ENCODE measurements at regions not wholly inside any gene's neighbourhood (a gene's known extent, or its start where the extent isn't known, plus 50 kb on each side); places are given as distances from the start of the nearest gene placed in this dataset.
"Not testable (repeated sequence)": the region's sequence is repeated elsewhere in the genome, so short reads cannot be mapped to it uniquely, and the experiment has no call there.

GRCh38 chr15:45962733-45963132 is 327.9 kb downstream of the SQOR start:
- DNase-seq: no peak

GRCh38 chr15:45970542-45970941 is 335.7 kb downstream of the SQOR start:
- no peak for DNase-seq

GRCh38 chr15:45980366-45980765 is 345.5 kb downstream of the SQOR start:
- no peak for DNase-seq

GRCh38 chr15:45981625-45982024 is 346.8 kb downstream of the SQOR start:
- DNase-seq: no peak

- no peak for DNase-seq
These were observed 357.0 kb downstream of the SQOR start for GRCh38 chr15:45991863-45992262.

- DNase-seq: no peak
These were observed 358.2 kb downstream of the SQOR start for GRCh38 chr15:45993072-45993471.

- DNase-seq: no peak
These were observed 358.7 kb downstream of the SQOR start for GRCh38 chr15:45993508-45993907.

GRCh38 chr15:45995800-45996199 is 361.0 kb downstream of the SQOR start:
- no peak for DNase-seq

- no peak for DNase-seq
These were observed 379.7 kb downstream of the SQOR start for GRCh38 chr15:46014532-46014931.

GRCh38 chr15:46034755-46035154 is 399.9 kb downstream of the SQOR start:
- no peak for DNase-seq

- DNase-seq: no peak
These were observed 404.9 kb downstream of the SQOR start for GRCh38 chr15:46039703-46040102.

GRCh38 chr15:46041905-46042304 is 407.1 kb downstream of the SQOR start:
- no peak for DNase-seq

GRCh38 chr15:46059921-46060594 is 425.2 kb downstream of the SQOR start:
- DNase-seq: no peak

GRCh38 chr15:46061002-46061401 is 426.2 kb downstream of the SQOR start:
- DNase-seq: no peak

- no peak for DNase-seq
These were observed 442.4 kb downstream of the SQOR start for GRCh38 chr15:46077220-46077619.

GRCh38 chr15:46079046-46079445 is 444.2 kb downstream of the SQOR start:
- no peak for DNase-seq

- no peak for DNase-seq
These were observed 445.2 kb downstream of the SQOR start for GRCh38 chr15:46080016-46080415.

- no peak for DNase-seq
These were observed 453.9 kb downstream of the SQOR start for GRCh38 chr15:46088486-46089445.

GRCh38 chr15:46089467-46089935 is 454.7 kb downstream of the SQOR start:
- no peak for DNase-seq

- peak; percentile 40 for DNase-seq
These were observed 457.1 kb downstream of the SQOR start for GRCh38 chr15:46091860-46092450.

- not testable (repeated sequence) for DNase-seq
These were observed 463.2 kb downstream of the SQOR start for GRCh38 chr15:46098006-46098405.

- DNase-seq: no peak
These were observed 475.9 kb downstream of the SQOR start for GRCh38 chr15:46110755-46111154.

- no peak for DNase-seq
These were observed 476.9 kb downstream of the SQOR start for GRCh38 chr15:46111730-46112129.

- DNase-seq: no peak
These were observed 482.2 kb downstream of the SQOR start for GRCh38 chr15:46117071-46117470.
